ENCODE measurements at regions not wholly inside any gene's neighbourhood (a gene's known extent, or its start where the extent isn't known, plus 50 kb on each side); places are given as distances from the start of the nearest gene placed in this dataset.

DNA sequence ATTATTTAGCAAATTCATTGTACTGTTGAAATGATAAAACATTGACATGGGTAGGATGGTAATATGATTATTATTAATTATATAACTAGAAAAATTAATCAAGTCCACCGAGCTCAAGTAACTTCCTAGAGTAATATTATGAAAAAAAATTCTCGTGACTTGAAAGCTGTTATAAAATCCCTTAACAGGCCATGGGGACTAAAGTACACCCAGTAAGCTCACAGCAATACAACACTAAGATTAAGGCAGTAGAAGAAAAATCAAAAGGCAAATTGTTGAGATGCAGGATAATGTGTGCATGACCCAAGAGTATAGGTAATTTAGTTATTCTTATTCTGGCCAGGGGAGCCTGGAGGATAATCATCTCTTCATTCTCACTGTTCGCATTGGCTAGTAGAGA lies 162.6 kb upstream of the LRIG3 start (continued):
- TF ChIP-seq SMC3 (IDR thresholded peaks at IDR 0.05; ENCODE audit: low read depth, low read length): no peak
- no peak for TF ChIP-seq MAZ (IDR thresholded peaks at IDR 0.05; ENCODE audit: borderline replicate concordance, low read depth, low read length)
- TF ChIP-seq MXI1 (IDR thresholded peaks at IDR 0.05; ENCODE audit: borderline replicate concordance, low read depth, low read length): no peak
- no peak for TF ChIP-seq FOS (IDR thresholded peaks at IDR 0.05; ENCODE audit: low read depth, low read length)
- no peak for TF ChIP-seq MAFK (IDR thresholded peaks at IDR 0.05; ENCODE audit: low read depth, low read length)
- no peak for TF ChIP-seq RAD21 (IDR thresholded peaks at IDR 0.05; ENCODE audit: low read length)
- no peak for TF ChIP-seq NFE2L2 (IDR thresholded peaks at IDR 0.05; ENCODE audit: low read depth, low read length)
- no peak for TF ChIP-seq CEBPB (IDR thresholded peaks at IDR 0.05; ENCODE audit: low read depth, low read length)

- no peak overlapping the region for H3K4ac ChIP-seq (ENCODE audit: low read depth, low read length)
- BruUV-seq (replicated peaks): no TSS peak
- intact Hi-C loops (cut with micrococcal nuclease) (loop anchor here (10.0 kb wide), 1 partner anchor 315 kb away; no protein-coding TSS in a partner anchor), in situ Hi-C loops (cut with MboI; ENCODE audit: low sequenced_read_pairs) (loop anchor here (10.0 kb wide), 2 partner anchors 165 to 735 kb away; no protein-coding TSS in a partner anchor), dilution Hi-C loops (cut with HindIII; ENCODE audit: low sequenced_read_pairs, unreplicated experiment) (no loop called here)
- no peak overlapping the region for H3K9ac ChIP-seq (ENCODE audit: low read depth, low read length)
- H3K18ac ChIP-seq (ENCODE audit: low read depth, low read length): no peak overlapping the region
- H2AK9ac ChIP-seq (replicated peaks; ENCODE audit: low read depth, low read length, poor library complexity): no peak overlapping the region
- H2BK20ac ChIP-seq (ENCODE audit: low read depth, low read length): no peak overlapping the region
- no peak overlapping the region for H3K4me2 ChIP-seq (ENCODE audit: low read depth, low read length)
- ATAC-seq (ENCODE audit: low read depth): no peak
- no peak overlapping the region for H2BK120ac ChIP-seq (ENCODE audit: low read depth, low read length)
- no peak overlapping the region for H3K4me3 ChIP-seq (ENCODE audit: insufficient read depth, low read depth, low read length)
- no peak overlapping the region for H3K23ac ChIP-seq (ENCODE audit: low read depth, low read length)
- no peaks in the 10 kb centered on the region for H3K9me3 ChIP-seq (ENCODE audit: control insufficient read depth, insufficient read depth, low read length)
- H4K8ac ChIP-seq (ENCODE audit: low read depth in 2 of 2, low read length in 2 of 2): no peak overlapping the region
- H3K4me1 ChIP-seq (ENCODE audit: control insufficient read depth, insufficient read depth, low read length): peaks cover 11% of the 10 kb centered on the region
- no peaks in the 10 kb centered on the region for H3K27me3 ChIP-seq (ENCODE audit: control insufficient read depth, insufficient read depth, low read length)
- H3K79me1 ChIP-seq (ENCODE audit: low read depth in 1 of 2, low read length in 2 of 2): no peaks in the 10 kb centered on the region
- no peak overlapping the region for H4K91ac ChIP-seq (ENCODE audit: insufficient read depth, low read depth, low read length)
- no peak overlapping the region for H2AK5ac ChIP-seq (ENCODE audit: low read depth, low read length)
- H2BK5ac ChIP-seq (ENCODE audit: low read depth, low read length, poor library complexity, severe bottlenecking): no peak overlapping the region
- WGBS, 2 experiments (ENCODE audit: extremely low coverage in 2 of 2, insufficient read length in 1 of 2): no CpG with 5 or more reads among the region's 1 CpG
- no peak overlapping the region for H2BK15ac ChIP-seq (ENCODE audit: low read depth, low read length)
- no peak overlapping the region for H3K56ac ChIP-seq (ENCODE audit: extremely low read depth, insufficient read depth, low read length)
- H3K36me3 ChIP-seq (ENCODE audit: control insufficient read depth, insufficient read depth, low read length): no peaks in the 10 kb centered on the region
- no peak overlapping the region for H3K14ac ChIP-seq (replicated peaks; ENCODE audit: low read depth, low read length)
- no peaks in the 10 kb centered on the region for H3K9me1 ChIP-seq (ENCODE audit: insufficient read depth, low read length)
- no peak overlapping the region for H4K5ac ChIP-seq (ENCODE audit: low read depth, low read length)
- no peak overlapping the region for H3K27ac ChIP-seq (ENCODE audit: insufficient read depth, low read length)
- POLR2A ChIA-PET (ENCODE audit: unreplicated experiment): no interaction called here
- no peaks in the 10 kb centered on the region for H4K20me1 ChIP-seq (ENCODE audit: insufficient read depth, low read length)
- no peak overlapping the region for H2AFZ ChIP-seq (replicated peaks; ENCODE audit: low read length, poor library complexity)
- no peak for DNase-seq
- CTCF ChIA-PET: interaction anchor here (0.8 kb wide), 1 partner anchor 207 kb away, joined by 3 read pairs; no protein-coding TSS in a partner anchor
- TF ChIP-seq NFE2L2 (IDR thresholded peaks at IDR 0.05; ENCODE audit: low read depth, low read length) (no peak), USF2 (IDR thresholded peaks at IDR 0.05; ENCODE audit: low read depth, low read length) (no peak), RAD21 (IDR thresholded peaks at IDR 0.05; ENCODE audit: low read length) (no peak), SMC3 (IDR thresholded peaks at IDR 0.05; ENCODE audit: low read depth, low read length) (no peak), RCOR1 (IDR thresholded peaks at IDR 0.05; ENCODE audit: insufficient replicate concordance, low read length) (no peak), POLR2A (IDR thresholded peaks at IDR 0.05; ENCODE audit: low read depth, low read length) (no peak), CEBPB (IDR thresholded peaks at IDR 0.05; ENCODE audit: low read depth, low read length) (no peak), CTCF (conservative IDR thresholded peaks at IDR 0.05; ENCODE audit: low read depth, low read length) (no peak), MAFK (IDR thresholded peaks at IDR 0.05; ENCODE audit: low read depth, low read length) (no peak), RFX5 (IDR thresholded peaks at IDR 0.05; ENCODE audit: low read depth, low read length) (no peak), BHLHE40 (IDR thresholded peaks at IDR 0.05; ENCODE audit: low read depth, low read length) (no peak), FOS (IDR thresholded peaks at IDR 0.05; ENCODE audit: low read depth, low read length) (no peak)
Observed at GRCh38 chr12:59080101-59080500, 159.8 kb upstream of the LRIG3 start.

All from IMR-90 (cell line).